ENCODE measurements at regions not wholly inside any gene's neighbourhood (a gene's known extent, or its start where the extent isn't known, plus 50 kb on each side); places are given as distances from the start of the nearest gene placed in this dataset.
"Not testable (repeated sequence)": the region's sequence is repeated elsewhere in the genome, so short reads cannot be mapped to it uniquely, and the experiment has no call there.

GRCh38 chr14:34299360-34299759 lies 162.7 kb downstream of the SPTSSA start:
- no peak for DNase-seq

GRCh38 chr14:34297786-34298520 lies 164.1 kb downstream of the SPTSSA start:
- DNase-seq, result no peak

DNA sequence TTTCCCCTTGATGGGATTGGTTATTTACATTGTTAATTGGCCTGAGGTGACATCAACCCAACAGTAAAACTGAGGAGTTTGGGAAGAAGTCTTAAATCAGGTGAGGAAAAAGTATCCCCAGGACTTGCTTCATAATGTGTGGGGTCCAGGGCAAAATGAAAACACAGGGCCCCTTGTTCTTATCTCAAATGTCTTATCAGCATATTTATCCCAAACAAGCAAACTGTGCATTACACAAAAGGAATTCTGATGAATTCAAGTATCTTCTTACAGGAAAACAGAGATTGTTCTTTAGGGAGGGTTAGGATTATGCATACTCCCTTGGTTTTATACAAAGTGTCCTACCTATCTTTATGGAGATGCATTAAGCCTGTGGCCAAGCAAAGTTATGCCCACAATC lies 178.4 kb downstream of the SPTSSA start:
- DNase-seq, result no peak

DNA sequence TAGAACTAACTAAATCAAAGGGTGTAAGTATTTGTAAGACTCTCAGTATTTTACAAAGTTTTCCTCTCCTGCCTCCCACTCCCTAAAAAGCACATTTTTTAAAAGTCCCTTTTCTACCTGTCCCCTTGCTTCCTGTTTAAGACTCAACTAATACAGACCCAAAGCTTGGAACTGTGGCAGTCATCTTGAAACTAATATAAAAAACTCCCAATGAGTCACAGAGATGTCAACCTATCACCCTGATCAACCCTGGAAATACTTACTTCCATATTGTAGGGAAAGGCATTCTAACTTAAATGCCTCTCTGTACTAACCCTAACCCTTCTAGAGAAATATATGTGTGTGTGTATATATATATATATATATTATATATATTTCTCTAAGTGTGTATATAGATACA lies 184.8 kb downstream of the SPTSSA start:
- no peak for DNase-seq

DNA sequence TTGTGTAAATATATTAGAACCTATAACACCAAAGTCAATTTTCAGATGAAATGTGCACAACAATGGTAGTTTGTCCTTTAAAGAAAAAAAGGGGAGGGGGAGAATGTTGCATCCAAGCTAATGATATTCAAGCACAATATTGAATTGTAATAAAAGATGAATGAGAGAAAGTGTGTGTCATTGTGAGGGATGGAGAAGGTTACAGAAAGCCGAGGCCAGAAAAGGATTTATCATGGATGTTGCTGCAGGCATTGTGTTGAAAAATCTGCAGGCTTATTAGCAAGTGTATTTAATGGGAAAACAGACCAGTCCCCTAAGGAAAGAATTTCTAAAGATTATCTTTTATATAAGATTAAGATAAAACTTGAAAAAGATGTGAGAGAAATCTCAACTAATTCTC lies 186.5 kb downstream of the SPTSSA start:
- DNase-seq, result no peak

DNA sequence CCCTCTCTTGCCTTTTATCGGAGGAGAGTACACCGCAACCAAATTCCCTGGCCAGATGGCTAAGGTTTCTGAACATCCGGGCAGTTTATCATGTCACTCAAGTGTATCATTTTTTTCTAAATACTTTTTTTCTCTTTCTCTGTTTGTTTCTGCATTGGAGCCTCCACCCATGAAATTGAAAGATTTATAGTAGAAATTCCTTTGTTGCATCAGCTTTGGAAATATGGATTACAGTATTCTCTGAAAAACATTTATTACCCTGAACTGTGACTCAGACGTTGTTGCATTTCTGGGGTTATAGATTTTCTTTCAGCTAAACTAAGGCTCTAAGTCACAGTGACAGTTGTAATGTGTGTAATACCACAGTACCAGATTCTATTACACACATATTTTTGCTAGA lies 187.0 kb downstream of the SPTSSA start:
- no peak for DNase-seq

- not testable (repeated sequence) for DNase-seq
Observed at GRCh38 chr14:34273716-34274115, 188.3 kb downstream of the SPTSSA start.

GRCh38 chr14:34270361-34270760 lies 191.7 kb downstream of the SPTSSA start:
- no peak for DNase-seq

GRCh38 chr14:34266344-34266743 lies 195.7 kb downstream of the SPTSSA start:
- no peak for DNase-seq

DNA sequence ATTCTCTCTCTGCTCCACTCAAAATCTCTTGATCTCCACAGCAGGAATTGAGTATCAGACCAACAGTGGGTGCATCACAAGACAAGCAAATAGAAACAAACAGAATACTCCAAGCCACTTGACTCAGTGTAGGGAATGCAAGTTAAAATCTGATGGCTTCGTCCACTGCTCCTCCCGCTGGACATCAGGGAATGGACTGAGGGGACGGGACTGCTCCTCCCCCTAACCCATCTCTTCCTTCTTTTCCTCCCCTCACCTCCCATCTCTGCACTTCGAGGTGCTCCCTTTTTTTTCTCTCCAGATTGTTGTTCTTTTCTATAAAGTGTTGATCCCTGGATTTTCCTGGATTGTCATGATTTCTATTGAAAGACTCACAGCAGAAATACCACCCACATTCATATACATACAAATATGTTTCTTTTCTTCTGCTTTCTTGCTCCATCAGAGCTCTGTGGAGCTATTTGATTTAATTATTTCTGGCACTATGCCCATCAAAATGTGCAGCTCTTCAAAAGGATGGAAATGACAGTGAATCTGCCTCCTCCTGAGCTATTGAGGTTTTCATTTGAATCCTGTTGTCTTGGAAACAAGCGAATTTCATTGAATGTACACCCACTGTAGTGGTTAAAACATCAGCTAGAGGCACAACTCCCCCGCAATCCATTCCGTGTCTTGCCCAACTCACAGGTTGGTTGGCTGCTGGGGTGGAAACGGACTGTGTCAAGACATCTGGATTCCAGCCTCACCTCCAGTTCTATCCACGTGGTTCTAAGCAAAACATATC lies 199.7 kb downstream of the SPTSSA start:
- no peak for DNase-seq

DNA sequence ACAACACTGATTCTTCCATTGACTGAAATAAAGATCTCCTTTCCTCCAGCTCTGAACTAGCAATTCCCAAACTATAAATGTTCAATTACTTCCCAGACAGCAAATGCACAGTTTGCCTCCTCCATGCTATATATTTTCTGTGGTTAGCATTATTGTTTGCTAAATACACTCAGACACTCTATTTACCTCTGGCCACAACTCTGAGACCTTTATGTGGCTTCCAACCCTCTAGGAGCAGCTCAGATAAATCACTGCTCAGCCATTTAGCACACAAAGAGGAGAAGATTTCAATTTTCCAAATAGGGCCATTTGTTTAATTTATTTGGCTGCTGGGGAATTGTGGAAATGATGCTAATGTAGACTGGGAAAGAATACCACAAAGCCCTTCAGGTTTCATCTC lies 202.0 kb downstream of the SPTSSA start:
- DNase-seq, result no peak

GRCh38 chr14:34258318-34258717 lies 203.7 kb downstream of the SPTSSA start:
- no peak for DNase-seq

GRCh38 chr14:34257505-34257904 lies 204.5 kb downstream of the SPTSSA start:
- DNase-seq, result no peak

DNA sequence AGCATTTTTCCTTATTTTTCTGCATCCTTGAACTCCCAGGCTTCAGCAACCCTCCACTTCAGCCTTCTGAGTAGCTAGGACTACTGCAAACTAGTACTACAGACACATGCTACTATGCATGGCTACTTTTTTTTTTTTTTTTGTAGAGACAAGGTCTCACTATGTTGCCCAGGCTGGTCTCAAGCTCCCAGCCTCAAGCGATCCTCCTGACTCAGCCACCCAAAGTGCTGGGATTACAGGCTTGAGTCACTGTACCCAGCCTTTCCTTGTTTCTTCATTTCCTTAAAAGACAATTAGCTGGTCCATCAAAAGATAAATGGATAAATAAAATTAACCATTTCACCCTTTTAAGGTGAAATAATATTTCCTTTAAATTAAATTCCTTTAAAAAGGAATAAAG lies 205.8 kb downstream of the SPTSSA start:
- no peak for DNase-seq

- DNase-seq, result no peak
Observed at GRCh38 chr14:34254571-34254970, 207.5 kb downstream of the SPTSSA start.

DNA sequence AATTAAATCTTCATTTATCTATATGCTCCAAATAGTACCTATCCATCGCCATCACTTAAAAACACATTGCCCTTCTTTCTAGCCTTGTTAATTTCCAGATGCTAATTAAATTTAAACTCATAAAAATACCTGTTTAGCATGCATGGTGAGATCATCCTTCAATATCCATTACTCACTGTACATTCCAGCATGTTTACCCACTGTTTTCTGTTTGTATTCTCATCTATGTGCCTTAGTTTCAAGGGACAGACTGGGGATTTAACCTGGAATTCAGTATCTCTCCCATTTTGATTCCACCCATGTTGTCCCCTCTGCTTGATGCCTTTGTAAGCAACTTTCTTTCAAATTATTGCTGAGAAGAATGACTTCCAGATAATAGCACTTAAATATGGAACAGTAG lies 208.0 kb downstream of the SPTSSA start:
- no peak for DNase-seq

DNA sequence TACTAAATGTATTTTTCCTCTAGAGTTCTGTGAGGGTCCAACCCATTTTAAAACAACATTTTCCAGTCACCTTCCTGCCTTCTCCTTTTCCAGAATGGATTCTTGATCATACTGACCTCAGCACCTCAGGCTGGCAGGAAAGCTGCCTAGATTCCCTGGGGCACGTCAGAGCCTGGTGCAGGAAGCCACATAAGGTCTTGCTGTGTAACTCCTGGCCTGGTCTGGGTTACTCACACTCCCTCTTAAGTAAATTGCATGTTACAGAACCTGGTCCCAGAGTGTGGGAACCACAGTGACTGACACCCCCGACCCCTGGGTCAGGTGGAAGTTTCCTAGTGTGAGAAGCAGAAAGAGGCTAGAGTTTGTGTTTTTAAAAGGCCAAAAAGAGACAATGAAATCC lies 209.8 kb downstream of the SPTSSA start:
- DNase-seq, result no peak

DNA sequence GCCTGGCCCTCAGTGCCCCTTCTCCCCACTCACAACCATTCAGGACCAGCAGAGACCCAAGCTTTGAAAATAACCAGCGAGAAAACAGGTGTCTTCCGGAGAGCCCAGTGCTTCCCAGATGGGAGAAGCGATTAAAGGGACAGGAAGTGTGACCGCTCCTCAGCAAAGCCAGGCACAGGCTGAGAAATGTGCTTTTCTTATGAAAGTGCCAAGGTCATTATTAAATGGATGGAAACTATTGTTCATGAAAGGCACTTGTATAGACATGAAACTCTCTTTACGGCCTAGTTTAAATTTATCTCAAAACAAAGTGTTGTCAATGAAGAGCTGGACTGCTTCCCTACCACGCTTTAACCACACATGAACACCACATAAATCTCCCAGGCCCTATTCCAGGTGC lies 210.4 kb downstream of the SPTSSA start:
- DNase-seq, result no peak

GRCh38 chr14:34250959-34251358 lies 211.1 kb downstream of the SPTSSA start:
- DNase-seq, result no peak

GRCh38 chr14:34247605-34248004 lies 214.4 kb downstream of the SPTSSA start:
- DNase-seq, result no peak

DNA sequence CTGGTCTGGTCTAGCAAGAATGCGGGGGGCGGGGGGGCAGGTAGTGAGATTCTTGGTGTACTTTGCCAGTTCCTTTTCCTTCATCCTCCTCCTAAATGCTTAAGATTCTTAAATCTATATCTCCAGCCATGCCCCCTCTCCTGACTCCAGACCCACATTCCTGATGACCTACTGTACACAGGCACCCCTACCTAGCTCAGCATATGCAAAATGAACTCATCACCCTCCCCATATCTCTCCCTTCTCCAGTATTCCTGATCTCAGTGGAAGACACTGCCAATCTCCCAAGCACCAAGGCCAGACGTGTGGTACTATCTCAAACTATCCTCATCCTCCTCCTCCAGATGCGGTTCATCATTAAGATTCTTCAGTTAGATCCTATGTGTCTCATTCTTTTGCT lies 215.8 kb downstream of the SPTSSA start:
- no peak for DNase-seq

- no peak for DNase-seq
Observed at GRCh38 chr14:34243401-34243800, 218.6 kb downstream of the SPTSSA start.

- no peak for DNase-seq
Observed at GRCh38 chr14:34243001-34243400, 219.0 kb downstream of the SPTSSA start.

GRCh38 chr14:34241185-34241711 lies 220.8 kb downstream of the SPTSSA start:
- DNase-seq, result no peak
